ENCODE measurements at regions not wholly inside any gene's neighbourhood (a gene's known extent, or its start where the extent isn't known, plus 50 kb on each side); places are given as distances from the start of the nearest gene placed in this dataset.
"Not testable (repeated sequence)": the region's sequence is repeated elsewhere in the genome, so short reads cannot be mapped to it uniquely, and the experiment has no call there.

DNA sequence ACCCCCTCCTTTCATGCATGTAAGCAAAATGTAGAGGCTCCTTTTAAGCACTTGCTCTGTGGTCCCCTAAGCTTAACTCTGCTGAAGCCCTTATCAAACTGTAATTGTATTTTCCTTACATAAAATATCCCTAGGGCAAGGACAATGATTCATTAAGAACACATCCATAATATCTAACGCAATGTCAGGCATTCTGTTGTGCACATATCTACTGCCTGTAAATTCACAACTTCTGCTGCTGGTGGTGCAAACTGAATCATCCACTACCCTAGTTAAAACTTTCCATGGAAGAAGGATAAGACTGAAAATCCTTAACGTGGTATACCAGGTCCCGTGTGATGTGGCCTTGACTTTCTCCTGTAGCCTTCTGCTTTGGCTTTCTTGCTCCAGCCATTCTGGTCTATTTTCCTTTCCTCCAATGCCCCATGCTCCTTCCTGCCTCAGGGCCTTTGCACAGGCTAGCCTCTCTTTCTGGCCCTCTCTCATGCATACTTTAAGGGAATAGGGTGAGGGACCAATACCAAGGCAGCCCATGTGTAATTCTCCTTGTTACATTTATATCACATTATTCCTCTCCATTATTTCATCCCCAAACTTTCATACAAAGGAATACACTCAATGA lies 113.6 kb upstream of the ZFP64 start:
- H3K4me3 ChIP-seq (ENCODE audit: low read length), result no peak overlapping the region
- TF ChIP-seq, protein P1, sequence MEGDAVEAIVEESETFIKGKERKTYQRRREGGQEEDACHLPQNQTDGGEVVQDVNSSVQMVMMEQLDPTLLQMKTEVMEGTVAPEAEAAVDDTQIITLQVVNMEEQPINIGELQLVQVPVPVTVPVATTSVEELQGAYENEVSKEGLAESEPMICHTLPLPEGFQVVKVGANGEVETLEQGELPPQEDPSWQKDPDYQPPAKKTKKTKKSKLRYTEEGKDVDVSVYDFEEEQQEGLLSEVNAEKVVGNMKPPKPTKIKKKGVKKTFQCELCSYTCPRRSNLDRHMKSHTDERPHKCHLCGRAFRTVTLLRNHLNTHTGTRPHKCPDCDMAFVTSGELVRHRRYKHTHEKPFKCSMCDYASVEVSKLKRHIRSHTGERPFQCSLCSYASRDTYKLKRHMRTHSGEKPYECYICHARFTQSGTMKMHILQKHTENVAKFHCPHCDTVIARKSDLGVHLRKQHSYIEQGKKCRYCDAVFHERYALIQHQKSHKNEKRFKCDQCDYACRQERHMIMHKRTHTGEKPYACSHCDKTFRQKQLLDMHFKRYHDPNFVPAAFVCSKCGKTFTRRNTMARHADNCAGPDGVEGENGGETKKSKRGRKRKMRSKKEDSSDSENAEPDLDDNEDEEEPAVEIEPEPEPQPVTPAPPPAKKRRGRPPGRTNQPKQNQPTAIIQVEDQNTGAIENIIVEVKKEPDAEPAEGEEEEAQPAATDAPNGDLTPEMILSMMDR (conservative IDR thresholded peaks at IDR 0.05; ENCODE audit: low read depth, low read length), result no peak
- no peak for DNase-seq (ENCODE audit: low read depth)

DNA sequence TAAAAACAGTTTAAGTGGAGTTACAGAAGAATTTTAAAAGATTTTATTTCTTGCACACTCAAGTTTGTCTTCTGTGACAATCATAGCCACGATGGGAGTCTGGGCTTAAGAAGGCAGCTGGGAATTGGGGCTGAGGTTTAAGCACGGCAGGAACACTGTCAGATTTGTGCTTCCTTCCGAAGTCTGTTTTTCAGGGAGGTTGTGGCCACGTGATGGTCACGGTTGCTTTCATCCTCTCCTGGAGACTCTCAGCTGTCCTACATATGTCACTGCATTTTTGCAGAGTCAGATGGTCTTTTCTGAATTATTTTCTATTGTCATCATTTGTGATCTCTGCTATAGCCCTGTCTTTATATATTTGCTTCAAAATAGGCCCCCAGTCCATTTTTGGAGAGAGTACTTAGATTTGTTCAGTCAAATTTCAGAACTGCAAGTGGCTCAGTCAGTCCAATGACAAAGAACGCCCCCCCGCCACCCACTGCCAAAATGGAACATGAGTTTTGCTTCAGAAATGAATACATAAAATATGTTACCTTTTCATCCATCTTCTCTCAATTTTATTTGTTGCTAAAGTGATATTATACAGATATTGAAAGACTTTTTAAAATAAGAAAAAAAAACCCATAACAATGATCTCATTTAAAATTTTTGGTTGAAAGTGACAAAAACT lies 111.8 kb upstream of the ZFP64 start:
- H3K4me3 ChIP-seq (ENCODE audit: low read length), result no peak overlapping the region
- TF ChIP-seq, protein P1 (conservative IDR thresholded peaks at IDR 0.05; ENCODE audit: low read depth, low read length), result no peak
- no peak for DNase-seq (ENCODE audit: low read depth)

DNA sequence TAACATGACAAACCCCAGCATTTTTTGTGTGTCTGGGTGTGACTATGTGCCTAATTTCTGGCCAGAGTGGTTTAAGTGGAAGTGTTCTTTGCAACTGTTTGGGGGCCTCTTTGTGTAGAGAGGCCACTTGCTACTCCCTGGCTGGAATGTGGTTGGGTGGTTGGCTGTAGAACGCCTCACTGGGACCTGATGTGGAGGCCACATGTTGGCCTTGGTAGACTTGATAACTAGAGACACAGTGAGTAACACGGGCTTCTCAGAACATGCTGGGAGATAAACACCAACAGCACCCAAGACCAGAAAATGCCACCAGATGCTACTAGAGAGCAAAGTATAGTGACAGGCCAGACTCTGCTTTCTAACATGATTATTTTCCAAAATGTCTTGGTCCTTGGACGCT lies 111.2 kb upstream of the ZFP64 start:
- TF ChIP-seq, protein P1 (conservative IDR thresholded peaks at IDR 0.05; ENCODE audit: low read depth, low read length), result no peak
- no peak for DNase-seq (ENCODE audit: low read depth)

DNA sequence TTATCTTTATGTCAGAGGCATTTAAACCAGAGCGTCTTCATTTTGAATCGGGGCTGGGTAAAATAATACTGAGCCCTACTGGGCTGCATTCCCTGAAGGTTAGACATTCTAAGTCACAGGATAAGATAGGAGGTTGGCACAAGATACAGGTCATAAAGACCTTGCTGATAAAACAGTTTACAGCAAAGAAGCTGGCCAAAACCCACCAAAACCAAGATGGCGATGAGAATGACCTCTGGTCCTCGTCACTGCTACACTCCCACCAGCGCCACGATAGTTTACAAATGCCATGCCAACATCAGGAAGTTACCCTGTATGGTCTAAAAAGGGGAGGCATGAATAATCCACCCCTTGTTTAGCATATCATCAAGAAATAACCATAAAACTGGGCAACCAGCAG lies 110.5 kb upstream of the ZFP64 start:
- not testable (repeated sequence) for H3K4me3 ChIP-seq (ENCODE audit: low read length); DNase-seq (ENCODE audit: low read depth)

More for the DNA sequence above, 111.2 kb upstream of the ZFP64 start:
- no peak overlapping the region for H3K4me3 ChIP-seq (ENCODE audit: low read length)

DNA sequence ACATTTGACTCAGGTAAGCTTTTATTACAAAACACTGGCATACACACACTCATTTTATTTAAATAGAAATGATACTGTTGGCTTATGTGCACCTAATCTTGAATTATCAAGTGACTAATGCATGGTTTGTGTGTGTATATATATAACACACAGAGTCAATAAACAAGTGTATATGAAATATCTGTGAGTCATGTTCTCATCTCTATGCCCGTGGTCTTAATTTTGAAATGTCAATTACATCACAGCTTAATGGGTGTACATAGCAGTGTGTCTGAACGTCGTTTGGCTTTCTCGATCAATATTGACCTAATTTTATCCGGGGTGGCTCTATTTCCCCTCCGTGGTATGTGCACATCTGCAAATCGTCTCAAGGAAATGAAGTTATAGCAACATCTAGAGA lies 104.0 kb upstream of the ZFP64 start:
- H3K4me3 ChIP-seq (ENCODE audit: low read length), result no peak overlapping the region
- DNase-seq (ENCODE audit: low read depth), result no peak
- TF ChIP-seq, protein P1 (conservative IDR thresholded peaks at IDR 0.05; ENCODE audit: low read depth, low read length), result no peak

DNA sequence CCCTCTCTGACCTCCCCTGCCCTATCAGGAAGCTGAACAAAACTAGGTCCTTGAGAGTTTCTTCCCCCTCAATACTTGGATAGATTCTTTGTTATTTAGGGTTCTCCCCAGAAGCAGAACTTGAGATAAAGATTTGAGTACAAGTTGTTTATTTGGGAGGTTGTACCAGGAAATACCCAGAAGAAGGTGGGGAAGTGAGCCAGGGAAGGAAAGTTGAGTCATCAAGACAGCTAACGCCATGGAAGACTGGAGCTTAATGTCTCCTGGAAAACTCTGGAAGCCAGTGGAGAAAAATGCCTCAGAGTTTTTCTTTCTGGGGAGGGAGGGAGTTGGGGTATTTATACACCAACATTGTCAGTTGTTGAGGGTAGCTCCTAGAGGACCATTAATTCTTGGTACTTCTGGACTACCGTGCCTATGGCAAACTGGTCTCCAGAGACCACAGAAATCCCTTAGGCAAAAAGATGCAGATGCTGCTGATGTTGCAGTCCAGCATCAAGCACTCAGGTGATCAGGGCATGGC lies 102.6 kb upstream of the ZFP64 start:
- no peak overlapping the region for H3K4me3 ChIP-seq (ENCODE audit: low read length)
- no peak for DNase-seq (ENCODE audit: low read depth)
- TF ChIP-seq, protein P1 (conservative IDR thresholded peaks at IDR 0.05; ENCODE audit: low read depth, low read length), result no peak

DNA sequence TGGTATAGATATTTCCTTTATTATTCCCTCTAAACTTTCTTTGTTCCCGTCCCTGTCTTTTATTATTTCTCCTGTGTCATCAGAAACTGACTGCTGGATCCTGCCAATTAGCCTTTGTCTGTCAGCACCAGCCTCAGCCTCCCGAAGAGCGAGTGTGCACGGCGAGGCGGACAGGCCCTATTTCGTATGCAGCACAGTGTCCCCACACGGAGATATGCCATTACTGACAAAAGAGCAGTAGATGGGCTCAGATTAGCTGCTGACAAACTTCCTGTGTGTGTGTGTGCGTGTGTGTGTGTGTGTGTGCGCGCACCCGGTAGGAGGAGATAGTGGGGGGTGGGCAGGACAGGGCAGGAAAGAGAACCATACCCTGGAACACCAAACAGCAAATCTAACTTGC lies 99.5 kb upstream of the ZFP64 start:
- TF ChIP-seq, protein P1 (conservative IDR thresholded peaks at IDR 0.05; ENCODE audit: low read depth, low read length), result no peak
- no peak for DNase-seq (ENCODE audit: low read depth)

More for the DNA sequence above, 99.5 kb upstream of the ZFP64 start:
- H3K4me3 ChIP-seq (ENCODE audit: low read length), result no peak overlapping the region
